Caco-2 (cell line): ENCODE measurements at regions not wholly inside any gene's neighbourhood (a gene's known extent, or its start where the extent isn't known, plus 50 kb on each side); places are given as distances from the start of the nearest gene placed in this dataset.

ENCODE experiments used
- BruUV-seq: library from RNA; stranded (reverse); fragments of 400-500 nt; replicated peaks from 2 replicates; lab custom pipeline; 2021; lab: Mats Ljungman, UMichigan
- CTCF ChIA-PET: fragments of 300-600 bp; sonication (Branson Sonifier 250); formaldehyde crosslinking; loops from one replicate; lab custom pipeline; 2022; ENCODE audit warnings: antibody characterized with exemption; lab: Charles Lee
- POLR2A ChIA-PET: fragments of 300-600 bp; sonication (Branson Sonifier 250); formaldehyde crosslinking; loops from one replicate; lab custom pipeline; 2022; ENCODE audit warnings: antibody characterized with exemption; lab: Charles Lee
- DNase-seq, 2 experiments: peaks; one replicate each; pipeline versions ENCODE4 v3.0.0 to v3.0.0-alpha.2; 2020 to 2022
- H3K27me3 ChIP-seq: replicated peaks from 2 replicates; pipeline ENCODE4 v1.6.0; 2011; ENCODE audit warnings: low read length; ENCODE audit not compliant: control insufficient read depth, insufficient read depth
- H3K36me3 ChIP-seq: 2 replicates; pipeline ENCODE4 v1.5.1; 2011; ENCODE audit warnings: low read length; ENCODE audit not compliant: control insufficient read depth, insufficient read depth
- H3K4me1 ChIP-seq: fragments of 250-450 bp; sonication (Bioruptor Pico); 2 replicates; pipeline ENCODE4 v1.5.1; 2020; ENCODE audit warnings: mild to moderate bottlenecking
- H3K4me3 ChIP-seq: 2 replicates; pipeline ENCODE4 v1.5.1; 2011; ENCODE audit warnings: low read depth, mild to moderate bottlenecking, control low read depth, low read length
- H3K9me3 ChIP-seq: fragments of 250-450 bp; sonication (Bioruptor Pico); 2 replicates; pipeline ENCODE4 v1.5.1; 2020; ENCODE audit warnings: mild to moderate bottlenecking, moderate library complexity
- H3K27ac Mint-ChIP-seq: one replicate; pipeline ENCODE4 v1.8.0; 2022; ENCODE audit warnings: mixed read lengths; ENCODE audit not compliant: unreplicated experiment
- H3K27me3 Mint-ChIP-seq: one replicate; pipeline ENCODE4 v1.8.0; 2022; ENCODE audit warnings: mixed read lengths; ENCODE audit not compliant: insufficient read depth, unreplicated experiment
- H3K36me3 Mint-ChIP-seq: one replicate; pipeline ENCODE4 v1.8.0; 2022; ENCODE audit warnings: mild to moderate bottlenecking, mixed read lengths; ENCODE audit not compliant: insufficient read depth, unreplicated experiment
- H3K4me1 Mint-ChIP-seq: one replicate; pipeline ENCODE4 v1.8.0; 2022; ENCODE audit warnings: low read depth, mixed read lengths; ENCODE audit not compliant: unreplicated experiment
- H3K4me3 Mint-ChIP-seq: one replicate; pipeline ENCODE4 v1.8.0; 2022; ENCODE audit warnings: mild to moderate bottlenecking, moderate library complexity, mixed read lengths; ENCODE audit not compliant: unreplicated experiment
- H3K9me3 Mint-ChIP-seq: one replicate; pipeline ENCODE4 v1.8.0; 2022; ENCODE audit warnings: mixed read lengths; ENCODE audit not compliant: unreplicated experiment
- CTCF ChIP-seq, 2 experiments: fragments of 200-600 bp in 1 of 2; IDR thresholded peaks; 1 replicate in 1 of 2; 2 replicates in 1 of 2; pipeline versions ENCODE4 v1.5.1 to v1.8.0; 2011 to 2022; ENCODE audit warnings: antibody characterized with exemption in 1 of 2, control low read depth in 1 of 2, inconsistent platforms in 1 of 2, low read depth in 1 of 2, low read length in 1 of 2, mild to moderate bottlenecking in 1 of 2, moderate library complexity in 1 of 2; ENCODE audit not compliant: insufficient read depth in 1 of 2, severe bottlenecking in 1 of 2, unreplicated experiment in 1 of 2
- intact Hi-C: fragments of 100-400 bp; cut with micrococcal nuclease; formaldehyde crosslinking; loops from one replicate; pipeline ENCODE4 v1.10.0; 2022; ENCODE audit not compliant: unreplicated experiment

- Mint-ChIP-seq H3K4me3 (no peak overlapping the region), H3K27me3 (no peaks in the 10 kb centered on the region), H3K4me1 (no peaks in the 10 kb centered on the region), H3K27ac (no peak overlapping the region), H3K36me3 (no peaks in the 10 kb centered on the region), H3K9me3 (peaks cover 14% of the 10 kb centered on the region)
- no peaks in the 10 kb centered on the region for H3K36me3 ChIP-seq
- intact Hi-C loops = no loop called here
- DNase-seq = no peak
- CTCF ChIA-PET = no interaction called here
- POLR2A ChIA-PET = no interaction called here
- no peak for TF ChIP-seq CTCF (IDR thresholded peaks at IDR 0.05; ENCODE audit: insufficient read depth in 1 of 2, low read depth in 1 of 2, low read length in 1 of 2, severe bottlenecking in 1 of 2, unreplicated experiment in 1 of 2)
- H3K9me3 ChIP-seq = no peaks in the 10 kb centered on the region
- H3K4me1 ChIP-seq = no peaks in the 10 kb centered on the region
- BruUV-seq = no TSS peak
- H3K4me3 ChIP-seq = no peak overlapping the region
- no peaks in the 10 kb centered on the region for H3K27me3 ChIP-seq
These were observed 971.4 kb downstream of the TTLL7 start for GRCh38 chr1:83027511-83027910.

- no peak for DNase-seq
- Mint-ChIP-seq H3K27me3 (no peaks in the 10 kb centered on the region), H3K27ac (no peak overlapping the region), H3K4me1 (no peaks in the 10 kb centered on the region), H3K36me3 (no peaks in the 10 kb centered on the region), H3K9me3 (peaks cover 12% of the 10 kb centered on the region), H3K4me3 (no peak overlapping the region)
- no peaks in the 10 kb centered on the region for H3K36me3 ChIP-seq
- ChIA-PET POLR2A (no interaction called here), CTCF (no interaction called here)
- no peak for TF ChIP-seq CTCF (IDR thresholded peaks at IDR 0.05; ENCODE audit: insufficient read depth in 1 of 2, low read depth in 1 of 2, low read length in 1 of 2, severe bottlenecking in 1 of 2, unreplicated experiment in 1 of 2)
- H3K4me1 ChIP-seq = no peaks in the 10 kb centered on the region
- H3K27me3 ChIP-seq = no peaks in the 10 kb centered on the region
- no TSS peak for BruUV-seq
- intact Hi-C loops = no loop called here
- no peak overlapping the region for H3K4me3 ChIP-seq
- H3K9me3 ChIP-seq = no peaks in the 10 kb centered on the region
These were observed 972.2 kb downstream of the TTLL7 start for GRCh38 chr1:83026745-83027144.

DNA sequence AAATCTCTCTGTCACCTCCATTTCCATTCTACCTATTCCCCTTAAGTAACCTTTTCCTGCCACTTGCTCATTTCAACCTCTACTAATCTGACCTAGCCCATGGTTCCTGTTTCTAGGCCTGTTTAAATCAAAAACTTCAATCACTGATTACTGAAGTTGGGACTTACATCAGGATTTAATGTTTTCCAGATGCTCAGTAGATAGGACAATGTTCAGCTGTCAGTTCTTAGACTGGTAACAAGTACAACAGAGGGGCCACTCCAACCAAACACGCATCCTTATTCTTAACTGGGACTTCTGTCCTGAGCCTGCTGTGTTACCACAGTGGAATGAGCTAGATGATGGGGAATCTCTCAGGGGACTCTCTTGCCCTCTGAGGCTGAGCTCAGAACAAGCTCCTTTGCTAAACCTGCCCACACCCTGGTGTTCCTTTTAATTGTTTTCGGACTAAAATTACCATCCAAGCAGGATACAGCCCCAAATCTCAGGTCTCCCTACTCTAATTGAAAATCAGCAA lies 974.6 kb downstream of the TTLL7 start:
- no peak for DNase-seq
- no peaks in the 10 kb centered on the region for H3K36me3 ChIP-seq
- no peaks in the 10 kb centered on the region for H3K4me1 ChIP-seq
- no TSS peak for BruUV-seq
- no peaks in the 10 kb centered on the region for H3K27me3 Mint-ChIP-seq
- CTCF ChIA-PET = no interaction called here
- TF ChIP-seq CTCF (IDR thresholded peaks at IDR 0.05; ENCODE audit: insufficient read depth in 1 of 2, low read depth in 1 of 2, low read length in 1 of 2, severe bottlenecking in 1 of 2, unreplicated experiment in 1 of 2) = no peak
- intact Hi-C loops = no loop called here
- H3K27ac Mint-ChIP-seq = no peak overlapping the region
- H3K9me3 Mint-ChIP-seq = peaks cover 9% of the 10 kb centered on the region
- no peaks in the 10 kb centered on the region for H3K36me3 Mint-ChIP-seq
- H3K4me3 Mint-ChIP-seq = no peak overlapping the region
- no peaks in the 10 kb centered on the region for H3K27me3 ChIP-seq
- H3K9me3 ChIP-seq = no peaks in the 10 kb centered on the region
- H3K4me3 ChIP-seq = no peak overlapping the region
- no peaks in the 10 kb centered on the region for H3K4me1 Mint-ChIP-seq
- POLR2A ChIA-PET = no interaction called here
